Large intestine (tissue), 3 donors: ENCODE measurements at regions not wholly inside any gene's neighbourhood (a gene's known extent, or its start where the extent isn't known, plus 50 kb on each side); places are given as distances from the start of the nearest gene placed in this dataset.

Experiments used
- DNase-seq, 2 donors: peaks; one replicate each; pipeline versions ENCODE4 v3.0.0 to v3.0.0-alpha.2; 2013
- H3K27ac ChIP-seq: one replicate; pipeline ENCODE4 v1.5.1; 2013; ENCODE audit warnings: low read length
- H3K27me3 ChIP-seq: 2 replicates; pipeline ENCODE4 v1.6.1; 2013; ENCODE audit warnings: low read length; ENCODE audit not compliant: control insufficient read depth, insufficient read depth
- H3K36me3 ChIP-seq: 2 replicates; pipeline ENCODE4 v1.6.1; 2013; ENCODE audit warnings: low read length; ENCODE audit not compliant: control insufficient read depth, insufficient read depth
- H3K4me1 ChIP-seq: one replicate; pipeline ENCODE4 v1.6.1; 2013; ENCODE audit warnings: low read length; ENCODE audit not compliant: control insufficient read depth, insufficient read depth
- H3K4me3 ChIP-seq: one replicate; pipeline ENCODE4 v1.5.1; 2013; ENCODE audit warnings: low read length
- H3K9me3 ChIP-seq: one replicate; pipeline ENCODE4 v1.6.1; 2013; ENCODE audit warnings: mild to moderate bottlenecking, low read depth, low read length, moderate library complexity; ENCODE audit not compliant: control insufficient read depth
- WGBS: methylation state at CpG from one replicate; pipeline ENCODE4 v1.1.5; 2013; ENCODE audit warnings: low lambda C conversion rate; ENCODE audit not compliant: insufficient coverage; 5-methylcytosine and 5-hydroxymethylcytosine counted together

- no peaks in the 10 kb centered on the region for H3K9me3 ChIP-seq
These were observed 96.1 kb upstream of the XYLT1 start for GRCh38 chr16:17566656-17567450.

GRCh38 chr16:17566075-17566474, 95.3 kb upstream of the XYLT1 start:
- Histone ChIP-seq H3K36me3 (no peaks in the 10 kb centered on the region), H3K9me3 (no peaks in the 10 kb centered on the region), H3K27me3 (no peaks in the 10 kb centered on the region), H3K4me3 (no peak overlapping the region), H3K4me1 (no peaks in the 10 kb centered on the region), H3K27ac (no peak overlapping the region)
- WGBS = no CpG with 5 or more reads among the region's 1 CpG
- DNase-seq = no peak

More at GRCh38 chr16:17566656-17567450, 96.1 kb upstream of the XYLT1 start:
- 83% methylated on average over 2 of the region's 6 CpGs for WGBS
- no peak overlapping the region for H3K4me3 ChIP-seq
- no peak overlapping the region for H3K27ac ChIP-seq
- no peaks in the 10 kb centered on the region for H3K36me3 ChIP-seq
- DNase-seq = no peak
- H3K4me1 ChIP-seq = no peaks in the 10 kb centered on the region
- H3K27me3 ChIP-seq = no peaks in the 10 kb centered on the region

- Histone ChIP-seq H3K27me3 (no peaks in the 10 kb centered on the region), H3K27ac (no peak overlapping the region), H3K36me3 (no peaks in the 10 kb centered on the region), H3K9me3 (no peaks in the 10 kb centered on the region), H3K4me1 (no peaks in the 10 kb centered on the region), H3K4me3 (no peak overlapping the region)
- 100% methylated on average over 1 of the region's 3 CpGs for WGBS
- no peak for DNase-seq
These were observed 94.8 kb upstream of the XYLT1 start for GRCh38 chr16:17565605-17566004.

- WGBS = no CpG with 5 or more reads among the region's 6 CpGs
- Histone ChIP-seq H3K27me3 (no peaks in the 10 kb centered on the region), H3K36me3 (no peaks in the 10 kb centered on the region), H3K4me3 (no peak overlapping the region), H3K9me3 (no peaks in the 10 kb centered on the region), H3K4me1 (no peaks in the 10 kb centered on the region), H3K27ac (no peak overlapping the region)
- no peak for DNase-seq
These were observed 94.1 kb upstream of the XYLT1 start for GRCh38 chr16:17564856-17565255.

- no peak for DNase-seq
- H3K27me3 ChIP-seq = no peaks in the 10 kb centered on the region
- H3K27ac ChIP-seq = no peak overlapping the region
- H3K4me1 ChIP-seq = no peaks in the 10 kb centered on the region
- no peaks in the 10 kb centered on the region for H3K9me3 ChIP-seq
- H3K36me3 ChIP-seq = no peaks in the 10 kb centered on the region
- WGBS = 100% methylated on average over 1 of the region's 8 CpGs
- H3K4me3 ChIP-seq = no peak overlapping the region
These were observed 92.7 kb upstream of the XYLT1 start for GRCh38 chr16:17563323-17564091.

- DNase-seq = no peak
- Histone ChIP-seq H3K9me3 (no peaks in the 10 kb centered on the region), H3K4me1 (no peaks in the 10 kb centered on the region)
These were observed 90.3 kb upstream of the XYLT1 start for GRCh38 chr16:17561056-17561455.

GRCh38 chr16:17560548-17560947, 89.8 kb upstream of the XYLT1 start:
- Histone ChIP-seq H3K4me1 (no peaks in the 10 kb centered on the region), H3K9me3 (no peaks in the 10 kb centered on the region), H3K36me3 (no peaks in the 10 kb centered on the region), H3K4me3 (no peak overlapping the region), H3K27me3 (no peaks in the 10 kb centered on the region), H3K27ac (no peak overlapping the region)
- WGBS = no CpG with 5 or more reads among the region's 3 CpGs
- DNase-seq = no peak

More at GRCh38 chr16:17561056-17561455, 90.3 kb upstream of the XYLT1 start:
- no CpG with 5 or more reads among the region's 10 CpGs for WGBS
- no peak overlapping the region for H3K4me3 ChIP-seq
- H3K27ac ChIP-seq = no peak overlapping the region
- no peaks in the 10 kb centered on the region for H3K36me3 ChIP-seq
- H3K27me3 ChIP-seq = no peaks in the 10 kb centered on the region

GRCh38 chr16:17559394-17559793, 88.6 kb upstream of the XYLT1 start:
- WGBS = no CpG with 5 or more reads among the region's 6 CpGs
- Histone ChIP-seq H3K27ac (no peak overlapping the region), H3K4me3 (no peak overlapping the region), H3K9me3 (no peaks in the 10 kb centered on the region), H3K36me3 (no peaks in the 10 kb centered on the region), H3K4me1 (no peaks in the 10 kb centered on the region), H3K27me3 (no peaks in the 10 kb centered on the region)
- no peak for DNase-seq

- no peak for DNase-seq
- H3K27ac ChIP-seq = no peak overlapping the region
- H3K4me3 ChIP-seq = no peak overlapping the region
- H3K9me3 ChIP-seq = no peaks in the 10 kb centered on the region
- no peaks in the 10 kb centered on the region for H3K27me3 ChIP-seq
- WGBS = no CpG with 5 or more reads among the region's 5 CpGs
- no peaks in the 10 kb centered on the region for H3K4me1 ChIP-seq
- no peaks in the 10 kb centered on the region for H3K36me3 ChIP-seq
These were observed 87.2 kb upstream of the XYLT1 start for GRCh38 chr16:17557949-17558348.

GRCh38 chr16:17557480-17557879, 86.7 kb upstream of the XYLT1 start:
- H3K4me3 ChIP-seq = no peak overlapping the region
- no peaks in the 10 kb centered on the region for H3K27me3 ChIP-seq
- no peaks in the 10 kb centered on the region for H3K9me3 ChIP-seq
- no CpG with 5 or more reads among the region's 10 CpGs for WGBS
- no peak overlapping the region for H3K27ac ChIP-seq
- no peak for DNase-seq
- H3K4me1 ChIP-seq = no peaks in the 10 kb centered on the region
- no peaks in the 10 kb centered on the region for H3K36me3 ChIP-seq
